ENCODE measurements at regions not wholly inside any gene's neighbourhood (a gene's known extent, or its start where the extent isn't known, plus 50 kb on each side); places are given as distances from the start of the nearest gene placed in this dataset.
"Not testable (repeated sequence)": the region's sequence is repeated elsewhere in the genome, so short reads cannot be mapped to it uniquely, and the experiment has no call there.

GRCh38 chr14:105628126-105628525, 101.7 kb downstream of the TMEM121 start:
- H3K4me1 ChIP-seq (ENCODE audit: control insufficient read depth, insufficient read depth, low read length, poor library complexity, severe bottlenecking); H3K4me3 ChIP-seq (ENCODE audit: insufficient read depth, low read depth, low read length, poor library complexity, severe bottlenecking); DNase-seq; H3K36me3 ChIP-seq (ENCODE audit: control insufficient read depth, insufficient read depth, low read length); H3K27ac ChIP-seq (ENCODE audit: insufficient read depth, low read length, poor library complexity, severe bottlenecking); H3K27me3 ChIP-seq (replicated peaks; ENCODE audit: control insufficient read depth, insufficient read depth, low read length, poor library complexity, severe bottlenecking); H3K9me3 ChIP-seq (ENCODE audit: control insufficient read depth, low read length): not testable (repeated sequence)

DNA sequence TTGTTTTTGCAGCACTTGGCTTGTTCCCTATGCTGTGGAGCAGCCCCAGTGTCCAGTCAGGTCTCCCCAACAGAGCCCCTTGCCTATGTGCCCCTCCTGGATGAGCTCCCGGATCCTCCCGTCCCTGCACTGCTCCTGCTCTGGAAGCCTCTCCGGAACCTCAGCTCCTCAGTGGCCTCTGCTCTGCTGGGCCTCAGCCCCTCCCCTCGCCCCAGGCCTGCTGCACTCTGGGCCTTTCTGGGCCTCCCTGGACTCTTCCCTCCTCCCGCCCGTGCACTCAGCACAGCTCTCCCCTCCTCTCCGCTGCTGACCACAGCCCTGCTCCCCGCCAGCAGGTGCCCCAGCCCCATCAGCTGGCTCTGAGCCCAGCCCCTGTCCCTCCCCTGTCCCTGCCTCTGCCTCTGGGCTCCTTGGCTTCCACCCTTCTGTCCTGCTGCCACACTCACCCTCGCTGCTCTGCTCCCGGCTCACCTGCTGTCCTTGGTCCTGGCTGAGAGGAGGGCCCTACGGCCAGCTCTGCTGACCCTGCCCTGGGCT, 102.2 kb downstream of the TMEM121 start:
- not testable (repeated sequence) for H3K4me1 ChIP-seq (ENCODE audit: control insufficient read depth, insufficient read depth, low read length, poor library complexity, severe bottlenecking); H3K27ac ChIP-seq (ENCODE audit: insufficient read depth, low read length, poor library complexity, severe bottlenecking); H3K27me3 ChIP-seq (replicated peaks; ENCODE audit: control insufficient read depth, insufficient read depth, low read length, poor library complexity, severe bottlenecking); H3K4me3 ChIP-seq (ENCODE audit: insufficient read depth, low read depth, low read length, poor library complexity, severe bottlenecking); DNase-seq; H3K9me3 ChIP-seq (ENCODE audit: control insufficient read depth, low read length); H3K36me3 ChIP-seq (ENCODE audit: control insufficient read depth, insufficient read depth, low read length)

GRCh38 chr14:105629091-105629885, 102.9 kb downstream of the TMEM121 start:
- H3K27ac ChIP-seq (ENCODE audit: insufficient read depth, low read length, poor library complexity, severe bottlenecking); H3K4me1 ChIP-seq (ENCODE audit: control insufficient read depth, insufficient read depth, low read length, poor library complexity, severe bottlenecking); DNase-seq; H3K36me3 ChIP-seq (ENCODE audit: control insufficient read depth, insufficient read depth, low read length); H3K9me3 ChIP-seq (ENCODE audit: control insufficient read depth, low read length); H3K27me3 ChIP-seq (replicated peaks; ENCODE audit: control insufficient read depth, insufficient read depth, low read length, poor library complexity, severe bottlenecking); H3K4me3 ChIP-seq (ENCODE audit: insufficient read depth, low read depth, low read length, poor library complexity, severe bottlenecking): not testable (repeated sequence)

GRCh38 chr14:105629886-105630215, 103.5 kb downstream of the TMEM121 start:
- no peak overlapping the region for H3K4me3 ChIP-seq (ENCODE audit: insufficient read depth, low read depth, low read length, poor library complexity, severe bottlenecking)
- H3K36me3 ChIP-seq (ENCODE audit: control insufficient read depth, insufficient read depth, low read length): no peaks in the 10 kb centered on the region
- H3K9me3 ChIP-seq (ENCODE audit: control insufficient read depth, low read length): no peaks in the 10 kb centered on the region
- no peak overlapping the region for H3K27ac ChIP-seq (ENCODE audit: insufficient read depth, low read length, poor library complexity, severe bottlenecking)
- DNase-seq: no peak
- H3K27me3 ChIP-seq (replicated peaks; ENCODE audit: control insufficient read depth, insufficient read depth, low read length, poor library complexity, severe bottlenecking): no peaks in the 10 kb centered on the region
- H3K4me1 ChIP-seq (ENCODE audit: control insufficient read depth, insufficient read depth, low read length, poor library complexity, severe bottlenecking): no peaks in the 10 kb centered on the region

GRCh38 chr14:105630293-105630934, 104.0 kb downstream of the TMEM121 start:
- H3K36me3 ChIP-seq (ENCODE audit: control insufficient read depth, insufficient read depth, low read length): not testable (repeated sequence)

GRCh38 chr14:105630935-105631779, 104.8 kb downstream of the TMEM121 start:
- not testable (repeated sequence) for H3K27ac ChIP-seq (ENCODE audit: insufficient read depth, low read length, poor library complexity, severe bottlenecking); H3K9me3 ChIP-seq (ENCODE audit: control insufficient read depth, low read length); H3K4me3 ChIP-seq (ENCODE audit: insufficient read depth, low read depth, low read length, poor library complexity, severe bottlenecking); DNase-seq; H3K27me3 ChIP-seq (replicated peaks; ENCODE audit: control insufficient read depth, insufficient read depth, low read length, poor library complexity, severe bottlenecking); H3K4me1 ChIP-seq (ENCODE audit: control insufficient read depth, insufficient read depth, low read length, poor library complexity, severe bottlenecking); H3K36me3 ChIP-seq (ENCODE audit: control insufficient read depth, insufficient read depth, low read length)

More at GRCh38 chr14:105630293-105630934, 104.0 kb downstream of the TMEM121 start:
- H3K27ac ChIP-seq (ENCODE audit: insufficient read depth, low read length, poor library complexity, severe bottlenecking); H3K27me3 ChIP-seq (replicated peaks; ENCODE audit: control insufficient read depth, insufficient read depth, low read length, poor library complexity, severe bottlenecking); H3K9me3 ChIP-seq (ENCODE audit: control insufficient read depth, low read length); H3K4me1 ChIP-seq (ENCODE audit: control insufficient read depth, insufficient read depth, low read length, poor library complexity, severe bottlenecking); H3K4me3 ChIP-seq (ENCODE audit: insufficient read depth, low read depth, low read length, poor library complexity, severe bottlenecking); DNase-seq: not testable (repeated sequence)

DNA sequence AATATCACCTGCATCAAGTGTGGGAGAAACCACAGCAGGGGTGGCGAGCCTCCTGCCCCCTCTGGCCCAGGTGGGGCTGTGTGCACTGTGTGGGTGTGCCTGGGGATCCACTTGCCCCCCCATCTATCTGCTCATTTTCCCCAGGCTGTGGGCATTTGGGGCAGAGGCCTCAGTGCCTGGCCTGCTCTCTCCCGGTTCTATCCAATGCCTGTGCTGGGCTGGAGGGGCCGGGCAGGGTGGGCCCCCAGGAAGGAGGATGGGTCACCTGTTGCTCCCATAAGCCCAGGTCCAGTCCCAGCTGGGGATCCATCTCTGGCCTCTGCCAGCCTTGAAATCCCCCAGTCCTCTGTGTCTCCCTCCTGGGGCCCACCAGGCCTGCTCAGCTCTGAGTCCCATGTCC, 105.6 kb downstream of the TMEM121 start:
- Histone ChIP-seq H3K27me3 (replicated peaks; ENCODE audit: control insufficient read depth, insufficient read depth, low read length, poor library complexity, severe bottlenecking) (no peaks in the 10 kb centered on the region), H3K9me3 (ENCODE audit: control insufficient read depth, low read length) (no peaks in the 10 kb centered on the region), H3K4me3 (ENCODE audit: insufficient read depth, low read depth, low read length, poor library complexity, severe bottlenecking) (no peak overlapping the region), H3K27ac (ENCODE audit: insufficient read depth, low read length, poor library complexity, severe bottlenecking) (no peak overlapping the region), H3K4me1 (ENCODE audit: control insufficient read depth, insufficient read depth, low read length, poor library complexity, severe bottlenecking) (no peaks in the 10 kb centered on the region), H3K36me3 (ENCODE audit: control insufficient read depth, insufficient read depth, low read length) (no peaks in the 10 kb centered on the region)
- no peak for DNase-seq

GRCh38 chr14:105633596-105633995, 107.2 kb downstream of the TMEM121 start:
- not testable (repeated sequence) for H3K4me3 ChIP-seq (ENCODE audit: insufficient read depth, low read depth, low read length, poor library complexity, severe bottlenecking); H3K27me3 ChIP-seq (replicated peaks; ENCODE audit: control insufficient read depth, insufficient read depth, low read length, poor library complexity, severe bottlenecking); H3K36me3 ChIP-seq (ENCODE audit: control insufficient read depth, insufficient read depth, low read length); H3K9me3 ChIP-seq (ENCODE audit: control insufficient read depth, low read length); H3K27ac ChIP-seq (ENCODE audit: insufficient read depth, low read length, poor library complexity, severe bottlenecking); H3K4me1 ChIP-seq (ENCODE audit: control insufficient read depth, insufficient read depth, low read length, poor library complexity, severe bottlenecking); DNase-seq

GRCh38 chr14:105635560-105635959, 109.2 kb downstream of the TMEM121 start:
- no peaks in the 10 kb centered on the region for H3K4me1 ChIP-seq (ENCODE audit: control insufficient read depth, insufficient read depth, low read length, poor library complexity, severe bottlenecking)
- no peak overlapping the region for H3K4me3 ChIP-seq (ENCODE audit: insufficient read depth, low read depth, low read length, poor library complexity, severe bottlenecking)
- H3K36me3 ChIP-seq (ENCODE audit: control insufficient read depth, insufficient read depth, low read length): no peaks in the 10 kb centered on the region
- no peaks in the 10 kb centered on the region for H3K9me3 ChIP-seq (ENCODE audit: control insufficient read depth, low read length)
- no peaks in the 10 kb centered on the region for H3K27me3 ChIP-seq (replicated peaks; ENCODE audit: control insufficient read depth, insufficient read depth, low read length, poor library complexity, severe bottlenecking)
- H3K27ac ChIP-seq (ENCODE audit: insufficient read depth, low read length, poor library complexity, severe bottlenecking): no peak overlapping the region
- DNase-seq: no peak

GRCh38 chr14:105636021-105636420, 109.6 kb downstream of the TMEM121 start:
- H3K4me3 ChIP-seq (ENCODE audit: insufficient read depth, low read depth, low read length, poor library complexity, severe bottlenecking); H3K4me1 ChIP-seq (ENCODE audit: control insufficient read depth, insufficient read depth, low read length, poor library complexity, severe bottlenecking); H3K27me3 ChIP-seq (replicated peaks; ENCODE audit: control insufficient read depth, insufficient read depth, low read length, poor library complexity, severe bottlenecking); H3K36me3 ChIP-seq (ENCODE audit: control insufficient read depth, insufficient read depth, low read length); H3K9me3 ChIP-seq (ENCODE audit: control insufficient read depth, low read length); DNase-seq; H3K27ac ChIP-seq (ENCODE audit: insufficient read depth, low read length, poor library complexity, severe bottlenecking): not testable (repeated sequence)

All from effector memory CD4-positive, alpha-beta T cell (primary cell).